WTC11 (cell line): ENCODE measurements at regions not wholly inside any gene's neighbourhood (a gene's known extent, or its start where the extent isn't known, plus 50 kb on each side); places are given as distances from the start of the nearest gene placed in this dataset.

ENCODE experiments used
- ATAC-seq: fragments of 200-7000 bp; cut with Tn5 transposase; 2 replicates; pipeline ENCODE4 v1.10.0; 2021; ENCODE audit warnings: mild to moderate bottlenecking, moderate library complexity
- CTCF ChIA-PET: fragments of 300-600 bp; sonication (Branson Sonifier 250); formaldehyde crosslinking; loops from one replicate; lab custom pipeline; 2021; ENCODE audit warnings: antibody characterized with exemption; lab: Charles Lee
- POLR2A ChIA-PET: fragments of 350-600 bp; sonication (Branson Sonifier 250); formaldehyde crosslinking; loops from one replicate; lab custom pipeline; 2021; ENCODE audit warnings: antibody characterized with exemption; lab: Charles Lee
- DNase-seq: peaks from one replicate; pipeline ENCODE4 v3.0.0; 2021; ENCODE audit warnings: low spot score
- H3K27ac Mint-ChIP-seq: 2 replicates; pipeline ENCODE4 v1.8.0; 2021; ENCODE audit warnings: mixed read lengths
- H3K27me3 Mint-ChIP-seq: 2 replicates; pipeline ENCODE4 v1.8.0; 2021; ENCODE audit warnings: low read depth, mild to moderate bottlenecking, moderate library complexity, mixed read lengths
- H3K36me3 Mint-ChIP-seq: 2 replicates; pipeline ENCODE4 v1.8.0; 2021; ENCODE audit warnings: mixed read lengths
- H3K4me1 Mint-ChIP-seq: 2 replicates; pipeline ENCODE4 v1.8.0; 2022; ENCODE audit warnings: mixed read lengths
- H3K4me3 Mint-ChIP-seq: 2 replicates; pipeline ENCODE4 v1.8.0; 2021; ENCODE audit warnings: mild to moderate bottlenecking, moderate library complexity, mixed read lengths
- H3K9me3 Mint-ChIP-seq: 2 replicates; pipeline ENCODE4 v1.8.0; 2021; ENCODE audit warnings: mixed read lengths
- E2F5 ChIP-seq: sonication (generic); formaldehyde crosslinking; IDR thresholded peaks from 2 replicates; pipeline ENCODE4 v1.8.1; 2022; ENCODE audit warnings: mild to moderate bottlenecking, moderate library complexity, missing genetic modification reagents
- FOXJ3 ChIP-seq: sonication (generic); formaldehyde crosslinking; IDR thresholded peaks from 2 replicates; pipeline ENCODE4 v1.9.0; 2021; ENCODE audit warnings: missing genetic modification reagents, mild to moderate bottlenecking, borderline replicate concordance
- FOXP1 ChIP-seq: sonication (generic); formaldehyde crosslinking; IDR thresholded peaks from 2 replicates; pipeline ENCODE4 v1.8.0; 2022; ENCODE audit warnings: missing genetic modification reagents, mild to moderate bottlenecking, moderate library complexity, borderline replicate concordance
- GABPB1 ChIP-seq: sonication (generic); formaldehyde crosslinking; IDR thresholded peaks from 2 replicates; pipeline ENCODE4 v1.8.1; 2023; ENCODE audit warnings: mild to moderate bottlenecking, missing genetic modification reagents
- HMGA2 ChIP-seq: fragments of 250-450 bp; sonication (Bioruptor Pico); IDR thresholded peaks from 2 replicates; pipeline ENCODE4 v1.4.0; 2021; ENCODE audit warnings: mild to moderate bottlenecking, moderate library complexity
- SP1 ChIP-seq: sonication (generic); formaldehyde crosslinking; conservative IDR thresholded peaks from 2 replicates; pipeline ENCODE4 v1.8.1; 2022; ENCODE audit warnings: missing genetic modification reagents
- STAT6 ChIP-seq: sonication (generic); formaldehyde crosslinking; conservative IDR thresholded peaks from 2 replicates; pipeline ENCODE4 v1.8.1; 2023; ENCODE audit warnings: mild to moderate bottlenecking, low read depth, missing genetic modification reagents, moderate library complexity
- ZBTB43 ChIP-seq: sonication (generic); formaldehyde crosslinking; IDR thresholded peaks from 2 replicates; pipeline ENCODE4 v1.8.1; 2023; ENCODE audit warnings: mild to moderate bottlenecking, missing genetic modification reagents
- ZMAT4 ChIP-seq: fragments of 250-450 bp; sonication (Bioruptor Pico); IDR thresholded peaks from 2 replicates; pipeline ENCODE4 v1.9.0; 2021; ENCODE audit warnings: mild to moderate bottlenecking
- ZNF425 ChIP-seq: fragments of 250-450 bp; sonication (Bioruptor Pico); conservative IDR thresholded peaks from 2 replicates; pipeline ENCODE4 v1.9.0; 2021; ENCODE audit warnings: mild to moderate bottlenecking
- ZNF532 ChIP-seq: fragments of 250-450 bp; sonication (Bioruptor Pico); IDR thresholded peaks from 2 replicates; pipeline ENCODE4 v1.9.0; 2021; ENCODE audit warnings: mild to moderate bottlenecking, borderline replicate concordance

GRCh38 chr5:79865579-79865978, 125.5 kb downstream of the MTX3 start:
- DNase-seq (no peak), ATAC-seq (no peak)
- CTCF ChIA-PET, result no interaction called here
- H3K4me3 Mint-ChIP-seq, result no peak overlapping the region
- H3K9me3 Mint-ChIP-seq, result peaks cover 15% of the 10 kb centered on the region
- TF ChIP-seq ZMAT4 (no peak), ZNF532 (CRISPR knock-in tag) (no peak), ZBTB43 (CRISPR knock-in tag) (no peak), GABPB1 (CRISPR knock-in tag) (no peak), E2F5 (CRISPR knock-in tag) (no peak), STAT6 (CRISPR knock-in tag) (no peak), FOXP1 (CRISPR knock-in tag) (no peak)
- H3K4me1 Mint-ChIP-seq, result no peaks in the 10 kb centered on the region
- no peaks in the 10 kb centered on the region for H3K36me3 Mint-ChIP-seq
- H3K27ac Mint-ChIP-seq, result no peak overlapping the region
- POLR2A ChIA-PET, result no interaction called here
- H3K27me3 Mint-ChIP-seq, result peaks cover under 1% of the 10 kb centered on the region; the same call in 1 of the 2 replicates

- H3K4me3 Mint-ChIP-seq, result no peak overlapping the region
- POLR2A ChIA-PET, result no interaction called here
- H3K27me3 Mint-ChIP-seq, result no peaks in the 10 kb centered on the region; the same call in 1 of the 2 replicates
- no peak for ATAC-seq
- no peaks in the 10 kb centered on the region for H3K36me3 Mint-ChIP-seq
- CTCF ChIA-PET, result no interaction called here
- no peak overlapping the region for H3K27ac Mint-ChIP-seq
- TF ChIP-seq ZNF425 (CRISPR knock-in tag), result no peak
- DNase-seq, result no peak
- H3K9me3 Mint-ChIP-seq, result peaks cover 15% of the 10 kb centered on the region
- no peaks in the 10 kb centered on the region for H3K4me1 Mint-ChIP-seq
Measured at GRCh38 chr5:79864364-79864763, 126.7 kb downstream of the MTX3 start.

GRCh38 chr5:79859588-79859987, 131.5 kb downstream of the MTX3 start:
- CTCF ChIA-PET, result no interaction called here
- Mint-ChIP-seq H3K4me3 (no peak overlapping the region), H3K9me3 (peaks cover 11% of the 10 kb centered on the region), H3K27me3 (no peaks in the 10 kb centered on the region; the same call in 1 of the 2 replicates), H3K27ac (no peak overlapping the region), H3K4me1 (no peaks in the 10 kb centered on the region), H3K36me3 (no peaks in the 10 kb centered on the region)
- ATAC-seq (no peak), DNase-seq (no peak)
- POLR2A ChIA-PET, result no interaction called here
- TF ChIP-seq FOXP1 (CRISPR knock-in tag) (no peak), FOXJ3 (CRISPR knock-in tag) (no peak), SP1 (CRISPR knock-in tag) (no peak), HMGA2 (CRISPR knock-in tag) (no peak)
